ENCODE measurements at regions not wholly inside any gene's neighbourhood (a gene's known extent, or its start where the extent isn't known, plus 50 kb on each side); places are given as distances from the start of the nearest gene placed in this dataset.

DNA sequence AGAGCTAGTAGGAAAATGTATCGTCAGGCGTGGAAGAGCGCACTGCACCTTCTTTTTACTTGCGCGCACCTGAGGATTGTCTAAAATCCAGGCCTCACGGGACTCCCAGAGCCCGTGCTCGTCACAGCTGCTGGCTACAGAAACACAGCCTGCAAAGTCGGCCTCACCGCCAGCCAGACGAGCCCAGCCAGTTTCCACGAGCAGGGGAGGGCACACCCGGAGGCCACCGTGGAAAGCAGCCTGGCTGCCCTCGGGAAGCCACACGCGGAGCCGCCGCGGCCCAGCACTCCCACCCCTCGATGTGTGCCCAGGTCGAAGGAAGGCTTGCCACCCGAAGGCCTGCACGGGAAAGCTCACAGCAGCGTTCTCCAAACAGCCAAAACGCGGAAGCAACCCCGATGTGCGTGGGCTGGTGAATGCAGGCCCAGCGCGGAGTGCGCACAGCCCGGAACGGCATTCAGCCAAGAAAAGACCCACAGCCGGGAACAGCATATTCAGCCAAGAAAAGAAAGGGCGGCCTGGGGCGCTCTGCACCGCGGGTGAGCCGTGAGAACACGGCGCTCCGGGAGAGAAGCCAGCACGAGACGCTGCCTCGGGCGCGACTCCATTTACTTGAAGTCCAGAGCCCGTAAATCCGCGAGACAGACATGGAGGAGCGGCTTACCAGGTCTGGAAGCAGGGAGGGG is 53.9 kb upstream of the SALL3 start:
- TF ChIP-seq, protein P1, sequence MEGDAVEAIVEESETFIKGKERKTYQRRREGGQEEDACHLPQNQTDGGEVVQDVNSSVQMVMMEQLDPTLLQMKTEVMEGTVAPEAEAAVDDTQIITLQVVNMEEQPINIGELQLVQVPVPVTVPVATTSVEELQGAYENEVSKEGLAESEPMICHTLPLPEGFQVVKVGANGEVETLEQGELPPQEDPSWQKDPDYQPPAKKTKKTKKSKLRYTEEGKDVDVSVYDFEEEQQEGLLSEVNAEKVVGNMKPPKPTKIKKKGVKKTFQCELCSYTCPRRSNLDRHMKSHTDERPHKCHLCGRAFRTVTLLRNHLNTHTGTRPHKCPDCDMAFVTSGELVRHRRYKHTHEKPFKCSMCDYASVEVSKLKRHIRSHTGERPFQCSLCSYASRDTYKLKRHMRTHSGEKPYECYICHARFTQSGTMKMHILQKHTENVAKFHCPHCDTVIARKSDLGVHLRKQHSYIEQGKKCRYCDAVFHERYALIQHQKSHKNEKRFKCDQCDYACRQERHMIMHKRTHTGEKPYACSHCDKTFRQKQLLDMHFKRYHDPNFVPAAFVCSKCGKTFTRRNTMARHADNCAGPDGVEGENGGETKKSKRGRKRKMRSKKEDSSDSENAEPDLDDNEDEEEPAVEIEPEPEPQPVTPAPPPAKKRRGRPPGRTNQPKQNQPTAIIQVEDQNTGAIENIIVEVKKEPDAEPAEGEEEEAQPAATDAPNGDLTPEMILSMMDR (IDR thresholded peaks at IDR 0.05; ENCODE audit: low read depth, low read length, poor library complexity, severe bottlenecking), result no peak
- no peak for TF ChIP-seq EZH2phosphoT487 (IDR thresholded peaks at IDR 0.05; ENCODE audit: borderline replicate concordance, low read length)
